HG03442 (cell line): ENCODE measurements at regions not wholly inside any gene's neighbourhood (a gene's known extent, or its start where the extent isn't known, plus 50 kb on each side); places are given as distances from the start of the nearest gene placed in this dataset.
"Not testable (repeated sequence)": the region's sequence is repeated elsewhere in the genome, so short reads cannot be mapped to it uniquely, and the experiment has no call there.

ENCODE experiments used
- ATAC-seq: cut with Tn5 transposase; IDR thresholded peaks from one replicate; pipeline ENCODE4 v1.9.1; 2021; ENCODE audit warnings: mild to moderate bottlenecking, moderate library complexity; ENCODE audit not compliant: unreplicated experiment

DNA sequence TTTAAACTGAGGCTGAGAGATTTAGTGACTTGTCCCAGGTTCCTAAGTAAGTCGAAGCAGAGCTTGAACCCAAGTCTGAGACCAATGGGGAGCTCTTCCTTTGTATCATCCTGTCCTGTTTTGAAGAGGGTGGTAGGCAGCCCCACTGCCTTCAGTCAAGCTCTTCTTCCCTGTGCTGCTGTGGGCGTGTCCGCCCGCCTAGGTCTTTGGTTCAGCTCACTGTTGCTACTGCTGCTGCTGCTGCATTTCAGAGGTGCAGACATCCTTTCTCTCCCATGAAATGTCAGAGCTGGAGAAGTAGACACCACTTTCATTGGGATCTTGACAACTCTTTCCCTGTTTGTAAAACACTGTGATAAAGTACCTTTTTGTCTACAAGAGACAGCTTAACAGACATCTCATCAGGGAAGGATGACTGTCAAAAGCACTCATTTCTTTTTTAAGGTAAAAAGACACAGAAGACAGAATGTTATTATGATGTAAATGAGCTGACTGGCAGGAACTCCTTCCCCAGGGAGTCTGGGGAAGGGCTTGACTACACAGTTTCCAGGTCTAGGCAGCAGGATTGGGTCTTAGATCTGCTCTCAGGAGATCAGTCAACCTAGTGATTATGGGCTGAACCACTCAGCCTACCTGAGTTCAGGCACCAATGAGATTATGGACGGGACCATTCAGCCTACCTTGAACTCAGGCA lies 91.7 kb upstream of the TRIB2 start:
- no peak for ATAC-seq

GRCh38 chr2:12628541-12628940 lies 88.2 kb upstream of the TRIB2 start:
- ATAC-seq: not testable (repeated sequence)

DNA sequence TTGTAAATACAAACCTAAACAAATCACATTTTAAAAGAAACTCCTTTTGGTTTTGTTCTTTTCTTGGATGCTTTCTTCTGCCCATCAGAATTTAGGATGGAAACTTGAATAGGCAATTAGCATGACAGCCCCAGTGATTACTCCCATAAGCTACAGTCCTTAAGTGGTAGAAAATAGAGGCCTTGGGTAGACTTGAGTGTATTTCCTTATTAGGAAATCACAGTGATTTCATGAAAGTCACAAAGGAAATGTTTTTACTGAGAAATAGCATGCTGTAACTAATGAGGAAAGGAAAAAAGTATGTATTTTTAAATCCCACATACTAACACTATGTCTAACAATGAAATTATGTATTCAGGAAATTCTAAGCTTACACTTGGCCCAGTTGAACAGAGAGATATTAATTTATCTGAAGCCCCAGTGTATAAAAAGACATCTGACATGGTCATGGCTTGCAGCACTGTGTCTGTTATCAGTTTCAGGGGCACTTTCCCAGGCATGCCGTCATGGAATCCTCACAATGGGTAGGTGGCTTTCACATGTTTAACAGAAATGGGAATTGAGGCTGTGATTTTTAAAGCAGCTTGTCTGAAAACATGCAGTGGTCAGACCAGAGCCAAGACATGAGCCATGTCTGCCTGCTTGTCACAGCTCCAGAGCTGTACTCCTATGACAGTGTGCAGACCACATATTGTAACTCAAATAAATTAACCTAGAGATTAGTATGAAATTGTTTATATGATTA lies 79.7 kb upstream of the TRIB2 start:
- ATAC-seq: no peak

DNA sequence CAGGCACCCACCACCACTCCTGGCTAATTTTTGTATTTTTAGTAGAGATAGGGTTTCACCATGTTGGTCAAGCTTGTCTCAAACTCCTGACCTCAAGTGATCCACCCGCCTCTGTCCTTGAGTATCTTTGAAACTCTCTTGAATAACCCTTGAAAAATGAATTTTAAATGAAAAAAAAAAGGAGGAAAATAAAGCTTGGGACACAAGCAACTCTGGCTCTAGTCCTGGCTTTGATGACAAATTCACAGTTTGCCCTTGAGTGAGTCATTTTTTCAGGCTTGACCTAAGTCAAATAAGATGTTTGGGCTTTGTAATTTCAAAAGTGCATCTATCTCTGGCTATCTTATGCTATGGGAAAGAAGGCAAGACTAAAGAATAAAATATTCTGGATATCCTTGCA lies 79.0 kb upstream of the TRIB2 start:
- ATAC-seq: no peak

- no peak for ATAC-seq
These were observed 75.3 kb upstream of the TRIB2 start for GRCh38 chr2:12641441-12641840.

DNA sequence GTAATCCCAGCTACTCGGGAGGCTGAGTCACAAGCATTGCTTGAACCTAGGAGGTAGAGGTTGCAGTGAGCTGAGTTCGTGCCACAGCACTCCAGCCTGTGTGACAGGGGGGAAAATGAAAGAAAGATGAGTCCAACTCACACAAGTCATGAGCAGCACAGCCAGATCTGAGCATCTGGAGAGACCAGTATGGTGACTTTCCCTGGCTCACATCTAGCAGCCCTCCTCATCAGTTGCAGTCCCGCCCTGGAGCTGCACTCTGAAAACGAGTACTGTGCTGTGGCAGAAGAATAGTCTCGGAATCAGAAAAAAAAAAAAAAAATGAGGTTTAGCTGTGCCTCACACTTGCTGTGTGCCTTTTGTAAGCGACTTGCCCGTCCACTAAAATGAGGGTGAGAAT lies 74.4 kb upstream of the TRIB2 start:
- no peak for ATAC-seq

- ATAC-seq: no peak
These were observed 73.9 kb upstream of the TRIB2 start for GRCh38 chr2:12642859-12643258.

DNA sequence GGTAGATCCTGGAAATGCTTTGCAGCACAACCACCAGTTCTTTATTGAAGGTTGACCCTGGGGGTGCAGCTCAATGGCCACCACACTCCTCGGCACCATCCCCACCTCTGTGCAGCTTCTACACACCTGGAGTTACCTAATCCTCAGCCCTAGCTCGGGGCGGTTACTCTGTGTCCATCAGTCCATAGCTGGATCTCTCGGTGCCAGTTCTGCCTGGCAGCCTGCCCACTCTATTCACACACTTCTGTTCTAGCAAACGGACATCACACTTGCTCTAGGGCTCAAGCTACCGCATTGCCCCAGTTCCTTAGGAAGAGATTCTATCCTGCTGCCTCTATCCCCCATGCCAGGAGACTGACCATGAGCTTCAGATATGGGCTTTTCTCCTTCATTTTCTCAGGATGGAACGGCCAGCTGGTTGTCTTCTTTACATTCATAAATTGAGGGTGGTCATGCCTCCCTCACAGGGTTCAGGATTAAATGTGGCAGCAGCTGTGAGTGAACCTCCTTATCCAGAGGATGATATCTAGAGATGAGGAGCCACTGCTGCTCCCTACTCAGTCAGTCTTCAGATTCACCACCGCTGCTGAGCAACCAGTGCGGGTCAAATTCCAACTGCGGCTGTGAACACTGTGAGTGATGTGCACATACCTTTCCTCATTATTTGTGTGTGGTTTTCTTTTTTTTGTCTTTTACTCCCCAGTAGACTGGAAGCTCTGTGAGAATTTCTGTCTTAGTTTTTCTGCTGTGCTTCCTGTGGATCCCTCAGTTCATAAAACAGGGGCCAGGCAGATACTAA lies 66.9 kb upstream of the TRIB2 start:
- no peak for ATAC-seq

- no peak for ATAC-seq
These were observed 65.1 kb upstream of the TRIB2 start for GRCh38 chr2:12651641-12652040.

- ATAC-seq: no peak
These were observed 64.0 kb upstream of the TRIB2 start for GRCh38 chr2:12652723-12653122.

- no peak for ATAC-seq
These were observed 59.2 kb upstream of the TRIB2 start for GRCh38 chr2:12657560-12657959.

- no peak for ATAC-seq
These were observed 58.3 kb upstream of the TRIB2 start for GRCh38 chr2:12658310-12658945.

DNA sequence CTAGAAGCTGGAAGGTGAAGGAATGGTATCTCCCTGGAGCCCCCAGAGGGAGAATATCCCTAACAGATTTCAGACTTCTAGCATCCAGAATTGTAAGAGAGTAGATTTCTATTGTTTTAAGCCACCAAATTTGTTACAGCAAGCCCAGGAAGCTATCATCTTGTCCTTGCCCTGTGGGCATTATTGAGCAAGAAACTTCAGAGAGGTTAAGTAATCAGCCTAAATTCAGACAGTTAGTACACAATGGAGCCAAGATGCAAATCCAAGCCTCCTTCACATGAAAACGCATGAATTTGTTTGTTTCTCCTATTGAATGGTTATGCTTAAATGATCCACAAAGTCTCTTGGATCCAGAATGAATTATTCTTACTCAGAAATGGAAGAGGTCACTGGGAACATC lies 55.2 kb upstream of the TRIB2 start:
- ATAC-seq: no peak

DNA sequence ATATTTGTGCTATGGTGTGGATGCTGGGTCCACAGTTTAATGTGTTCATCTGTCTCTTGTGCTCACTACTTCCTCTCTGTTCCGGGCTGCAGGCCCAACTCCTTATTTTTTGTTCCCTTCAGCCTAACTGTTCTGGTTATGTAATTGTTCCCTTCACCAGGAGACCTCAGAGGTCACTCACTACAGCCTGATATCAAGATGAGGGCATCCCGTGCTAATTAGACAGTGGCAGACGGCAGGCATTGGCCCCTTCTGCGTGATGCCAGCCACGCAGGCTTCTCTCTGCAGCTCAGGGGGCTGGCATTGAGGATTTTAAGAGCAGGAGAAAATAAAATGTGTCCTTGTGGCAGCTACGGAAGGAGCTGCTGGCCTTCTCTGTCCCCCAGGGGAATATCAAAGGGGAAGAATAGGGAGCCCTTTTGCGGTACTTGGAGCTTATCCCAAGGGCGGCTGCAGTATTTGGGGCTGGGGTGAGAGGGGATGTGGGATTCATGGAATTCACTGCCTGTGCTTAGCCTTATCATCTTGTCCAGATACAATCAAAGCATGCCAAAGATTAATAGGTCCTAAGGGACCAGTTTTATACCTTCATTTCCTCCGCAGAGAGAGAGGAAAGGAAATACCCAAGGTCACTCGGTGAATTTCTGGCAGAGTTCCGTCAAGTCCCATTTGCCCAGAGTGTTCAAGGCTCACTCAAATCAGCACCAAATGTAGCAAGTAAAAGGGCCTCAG lies 53.3 kb upstream of the TRIB2 start:
- no peak for ATAC-seq

- ATAC-seq: no peak
These were observed 51.4 kb upstream of the TRIB2 start for GRCh38 chr2:12665334-12665733.

DNA sequence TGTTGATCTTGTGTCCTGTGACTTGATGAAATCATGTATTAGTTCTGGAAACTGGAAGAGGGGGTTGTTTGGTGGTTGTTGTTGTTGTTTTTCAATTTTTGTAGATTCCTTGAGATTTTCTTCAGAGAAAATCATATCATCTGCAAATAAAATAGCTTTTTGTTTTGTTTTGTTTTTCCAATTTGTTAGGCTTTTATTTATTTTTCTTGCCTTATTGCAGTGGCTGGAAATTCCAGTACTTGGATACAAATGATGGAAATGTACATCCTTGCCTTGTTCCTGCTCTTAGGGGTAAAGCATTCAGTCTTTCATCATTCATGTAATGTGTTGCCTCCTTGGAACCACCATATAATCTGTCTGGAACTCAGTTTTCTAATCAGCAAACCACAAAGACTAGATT lies 50.3 kb upstream of the TRIB2 start:
- ATAC-seq: no peak
